ENCODE measurements at regions not wholly inside any gene's neighbourhood (a gene's known extent, or its start where the extent isn't known, plus 50 kb on each side); places are given as distances from the start of the nearest gene placed in this dataset.

GRCh38 chr18:67621049-67621713 is 104.7 kb upstream of the DSEL start:
- DNase-seq = no peak

DNA sequence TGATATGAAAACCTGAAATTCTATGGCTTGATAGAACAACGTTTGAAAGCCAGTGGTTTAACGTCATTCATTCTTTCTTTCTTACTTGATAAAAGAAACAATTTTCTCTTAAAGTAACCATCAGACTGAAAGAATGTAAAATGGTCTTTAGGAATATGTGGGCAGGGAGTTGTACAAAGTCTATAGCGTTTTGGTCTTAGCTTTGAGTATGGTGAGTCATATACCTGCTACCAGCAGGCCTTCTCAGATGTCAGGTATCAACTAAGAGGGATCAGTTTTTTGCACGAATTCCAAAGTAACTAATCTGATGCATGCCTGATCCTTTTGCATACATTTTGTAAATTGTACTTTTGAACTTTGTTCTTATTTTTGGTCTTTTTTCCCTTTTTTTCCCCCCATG is 101.5 kb upstream of the DSEL start:
- no peak for DNase-seq

- no peak for DNase-seq
Observed at GRCh38 chr18:67615876-67616275, 99.4 kb upstream of the DSEL start.

DNA sequence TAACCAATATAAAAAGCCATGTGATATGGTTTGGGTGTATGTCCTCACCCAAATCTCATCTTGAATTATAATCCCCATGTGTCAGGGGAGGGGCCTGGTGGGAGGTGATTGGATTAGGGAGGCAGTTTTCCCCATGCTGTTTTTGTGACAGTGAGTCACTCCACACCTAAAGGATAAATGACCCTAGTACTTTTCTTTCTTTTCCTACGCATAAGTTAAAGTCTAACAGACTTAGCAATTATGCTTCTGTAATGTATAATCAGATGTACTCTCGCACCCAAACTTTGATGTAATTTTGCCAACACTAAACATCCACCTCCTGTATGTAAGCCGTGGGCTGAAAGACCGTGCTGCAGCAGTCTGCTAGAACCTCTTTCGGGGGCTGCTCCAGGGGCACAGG is 97.2 kb upstream of the DSEL start:
- no peak for DNase-seq

DNA sequence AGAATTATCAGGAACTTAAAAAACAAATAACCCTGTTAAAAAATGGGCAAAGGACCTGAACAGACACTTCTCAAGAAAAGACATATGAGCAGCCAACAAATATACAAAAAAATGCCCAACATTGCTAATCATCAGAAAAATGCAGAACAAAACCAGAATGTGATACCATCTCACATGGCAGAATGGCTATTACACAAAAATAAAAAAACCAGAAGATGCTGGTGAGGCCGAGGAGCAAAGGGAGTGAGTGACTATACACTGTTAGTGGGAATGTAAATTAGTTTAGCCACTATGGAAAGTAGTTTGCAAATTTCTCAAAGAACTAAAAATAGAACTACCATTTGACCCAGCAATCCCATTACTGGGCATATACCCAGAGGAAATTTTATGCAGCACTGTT is 95.8 kb upstream of the DSEL start:
- DNase-seq = no peak

DNA sequence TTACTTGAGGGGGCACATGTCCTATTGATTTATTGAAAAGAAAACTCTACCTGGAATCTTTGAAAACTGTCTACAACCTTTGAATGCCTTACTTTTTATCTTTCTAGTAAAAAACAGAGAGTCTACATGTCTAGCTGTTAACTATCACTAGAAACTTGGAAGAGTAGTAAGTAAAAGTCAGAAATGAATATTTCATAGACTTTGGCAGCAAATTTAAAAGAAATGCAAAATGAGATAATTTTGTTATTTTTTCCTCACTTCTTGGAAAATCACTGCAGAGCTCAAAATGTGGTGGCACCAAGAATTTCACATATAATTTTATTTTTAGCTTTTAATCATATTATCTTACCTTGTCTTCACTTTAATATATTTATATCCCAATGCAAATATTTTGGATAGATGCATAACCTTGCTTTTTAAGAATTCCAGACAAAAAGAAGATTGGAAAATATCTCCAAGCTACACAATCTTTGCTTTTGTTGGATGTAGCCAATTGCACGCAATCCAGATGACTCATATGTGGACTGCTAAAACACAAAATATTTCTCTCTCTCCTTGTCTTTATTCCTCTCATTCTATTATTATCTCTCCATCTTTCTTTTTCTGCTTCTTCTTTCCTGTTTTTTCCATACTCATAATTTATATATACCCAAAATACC is 92.2 kb upstream of the DSEL start:
- no peak for DNase-seq

DNA sequence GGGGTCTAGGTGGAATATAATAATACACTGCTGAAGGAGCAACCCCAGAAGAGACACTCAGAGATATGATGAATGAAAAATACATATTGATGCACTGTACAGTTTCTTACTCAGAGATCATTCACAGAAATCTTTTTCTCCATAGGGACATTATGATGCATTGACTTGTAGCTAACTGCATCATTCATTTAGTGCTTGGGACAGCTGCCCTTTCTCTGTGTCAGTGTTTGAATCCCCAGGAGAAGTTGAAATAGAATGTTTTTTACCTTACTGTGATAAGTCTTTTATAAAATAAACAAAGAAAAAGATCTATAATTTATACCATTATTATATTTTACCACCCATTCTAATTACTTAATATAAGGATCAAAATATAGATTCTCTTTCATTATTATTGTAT is 91.7 kb upstream of the DSEL start:
- DNase-seq = no peak

- DNase-seq = no peak
Observed at GRCh38 chr18:67600181-67601180, 84.0 kb upstream of the DSEL start.

DNA sequence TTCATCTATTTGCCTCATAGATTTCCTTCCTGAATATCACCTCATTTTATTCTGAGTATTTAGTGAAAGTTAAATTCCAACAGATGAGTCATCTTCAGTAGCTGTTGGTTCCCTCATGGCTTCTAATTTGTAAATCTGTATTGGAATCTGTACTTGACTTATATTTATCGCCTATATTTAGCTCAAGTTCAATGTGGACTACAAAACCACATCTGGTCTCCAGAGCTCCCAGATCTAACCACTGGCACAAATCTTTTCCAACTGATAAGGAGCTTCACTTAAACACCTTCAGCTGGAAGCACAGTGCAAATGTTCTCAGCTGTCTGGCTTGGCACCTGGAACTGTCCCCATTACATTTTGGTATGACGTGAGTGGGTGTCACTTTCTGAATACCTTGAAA is 82.8 kb upstream of the DSEL start:
- no peak for DNase-seq

- DNase-seq = no peak
Observed at GRCh38 chr18:67597759-67598158, 81.2 kb upstream of the DSEL start.

- DNase-seq = no peak
Observed at GRCh38 chr18:67596003-67596402, 79.5 kb upstream of the DSEL start.

GRCh38 chr18:67590571-67591141 is 74.1 kb upstream of the DSEL start:
- no peak for DNase-seq

GRCh38 chr18:67589325-67589724 is 72.8 kb upstream of the DSEL start:
- no peak for DNase-seq

DNA sequence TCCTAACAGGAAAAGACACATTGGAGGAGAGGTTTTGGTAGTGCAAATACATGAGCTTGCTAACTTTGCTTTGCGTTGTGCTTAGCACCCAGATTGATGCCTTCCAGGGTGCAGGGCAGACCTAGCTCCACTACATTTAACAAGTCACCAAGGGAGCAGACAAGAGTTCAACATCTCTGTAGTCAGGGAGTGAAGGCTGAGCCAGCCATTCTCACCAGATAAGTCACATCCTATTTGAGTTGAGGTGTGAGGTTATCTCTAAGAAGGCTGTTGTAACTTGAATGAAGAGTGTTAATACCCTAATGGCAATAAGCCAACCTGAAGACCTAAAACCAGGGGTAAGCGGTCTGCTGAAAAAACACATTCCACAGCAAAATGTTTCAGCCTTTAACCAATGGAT is 69.6 kb upstream of the DSEL start:
- no peak for DNase-seq

GRCh38 chr18:67583621-67584020 is 67.1 kb upstream of the DSEL start:
- no peak for DNase-seq

DNA sequence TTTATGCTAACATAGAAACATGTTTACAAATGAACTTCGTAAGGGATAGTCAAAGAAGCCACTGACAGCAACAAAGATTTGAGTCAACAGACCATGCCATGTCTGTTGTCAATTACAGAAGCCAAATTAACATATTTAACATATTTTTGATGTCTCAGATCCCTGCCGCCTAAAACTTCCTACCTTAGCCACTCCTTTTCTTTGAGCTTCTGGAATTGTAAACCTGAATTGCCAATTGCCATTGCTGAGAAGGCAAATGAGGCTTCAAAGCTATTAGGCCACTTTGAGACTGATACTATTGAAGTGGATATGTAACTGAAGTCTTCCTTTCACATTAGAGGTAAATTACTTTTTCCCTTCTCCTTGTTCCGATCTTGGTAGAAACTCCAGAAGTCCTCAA is 66.0 kb upstream of the DSEL start:
- DNase-seq = no peak

GRCh38 chr18:67581178-67581577 is 64.7 kb upstream of the DSEL start:
- no peak for DNase-seq

GRCh38 chr18:67577386-67577785 is 60.9 kb upstream of the DSEL start:
- no peak for DNase-seq

GRCh38 chr18:67574749-67575148 is 58.2 kb upstream of the DSEL start:
- no peak for DNase-seq

GRCh38 chr18:67568166-67568565 is 51.6 kb upstream of the DSEL start:
- no peak for DNase-seq
